ENCODE measurements at regions not wholly inside any gene's neighbourhood (a gene's known extent, or its start where the extent isn't known, plus 50 kb on each side); places are given as distances from the start of the nearest gene placed in this dataset.

DNA sequence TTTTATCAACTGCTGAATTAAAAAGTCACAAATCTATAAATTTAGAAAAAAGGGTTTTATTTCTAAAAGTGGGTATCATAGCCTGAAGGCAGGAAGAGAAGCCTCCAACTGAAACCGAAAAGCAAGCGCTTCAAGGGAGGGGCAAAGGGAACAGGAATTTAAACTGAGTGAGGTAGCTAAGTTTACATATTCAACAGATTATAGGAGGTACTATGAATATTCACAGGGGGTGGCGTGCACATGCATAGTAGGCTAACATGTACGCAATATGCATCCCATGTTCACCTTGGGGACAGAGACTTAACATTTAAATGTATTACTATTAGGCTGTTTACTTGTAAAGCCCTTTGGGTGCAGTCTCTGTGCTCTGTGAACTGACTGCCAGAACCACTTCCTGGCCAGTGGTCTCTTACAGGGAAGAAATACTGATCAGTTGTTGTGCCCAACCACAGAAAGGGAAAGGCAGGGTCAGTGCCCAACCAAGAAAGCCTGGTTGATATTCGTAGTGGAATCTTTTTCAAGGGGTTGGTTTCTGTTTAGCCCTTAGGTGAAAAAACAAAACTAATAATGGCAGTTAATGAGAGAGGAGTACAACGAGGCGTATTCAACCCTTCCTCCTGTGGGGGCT, 168.7 kb upstream of the GALNTL6 start:
- TF ChIP-seq, protein P1, sequence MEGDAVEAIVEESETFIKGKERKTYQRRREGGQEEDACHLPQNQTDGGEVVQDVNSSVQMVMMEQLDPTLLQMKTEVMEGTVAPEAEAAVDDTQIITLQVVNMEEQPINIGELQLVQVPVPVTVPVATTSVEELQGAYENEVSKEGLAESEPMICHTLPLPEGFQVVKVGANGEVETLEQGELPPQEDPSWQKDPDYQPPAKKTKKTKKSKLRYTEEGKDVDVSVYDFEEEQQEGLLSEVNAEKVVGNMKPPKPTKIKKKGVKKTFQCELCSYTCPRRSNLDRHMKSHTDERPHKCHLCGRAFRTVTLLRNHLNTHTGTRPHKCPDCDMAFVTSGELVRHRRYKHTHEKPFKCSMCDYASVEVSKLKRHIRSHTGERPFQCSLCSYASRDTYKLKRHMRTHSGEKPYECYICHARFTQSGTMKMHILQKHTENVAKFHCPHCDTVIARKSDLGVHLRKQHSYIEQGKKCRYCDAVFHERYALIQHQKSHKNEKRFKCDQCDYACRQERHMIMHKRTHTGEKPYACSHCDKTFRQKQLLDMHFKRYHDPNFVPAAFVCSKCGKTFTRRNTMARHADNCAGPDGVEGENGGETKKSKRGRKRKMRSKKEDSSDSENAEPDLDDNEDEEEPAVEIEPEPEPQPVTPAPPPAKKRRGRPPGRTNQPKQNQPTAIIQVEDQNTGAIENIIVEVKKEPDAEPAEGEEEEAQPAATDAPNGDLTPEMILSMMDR (IDR thresholded peaks at IDR 0.05; ENCODE audit: low read length) = no peak
- TF ChIP-seq EZH2 (IDR thresholded peaks at IDR 0.05; ENCODE audit: borderline replicate concordance, low read length) = no peak

All from OCI-LY1 (cell line).